Astrocyte (in vitro differentiated cells and primary cell): ENCODE measurements at regions not wholly inside any gene's neighbourhood (a gene's known extent, or its start where the extent isn't known, plus 50 kb on each side); places are given as distances from the start of the nearest gene placed in this dataset.

Experiments used
- DNase-seq: peaks from one replicate; pipeline ENCODE4 v3.0.0-alpha.2; 2010; ENCODE audit warnings: low read depth
- FAIRE-seq: peaks from 2 replicates; lab custom pipeline; 2011; peaks lifted over from hg19 to GRCh38; lab: Jason Lieb, UNC
- H2AFZ ChIP-seq: 2 replicates; pipeline ENCODE4 v1.6.0; 2012; ENCODE audit warnings: low read depth, low read length, inconsistent platforms
- H3K27ac ChIP-seq: 2 replicates; pipeline ENCODE4 v1.5.1; 2011; ENCODE audit warnings: low read depth, low read length, inconsistent platforms
- H3K27me3 ChIP-seq: 2 replicates; pipeline ENCODE4 v1.6.0; 2011; ENCODE audit warnings: low read length, inconsistent platforms; ENCODE audit not compliant: insufficient read depth
- H3K36me3 ChIP-seq: 2 replicates; pipeline ENCODE4 v1.5.1; 2011; ENCODE audit warnings: low read length, inconsistent platforms; ENCODE audit not compliant: insufficient read depth
- H3K4me1 ChIP-seq: 2 replicates; pipeline ENCODE4 v1.5.1; 2011; ENCODE audit warnings: low read length, inconsistent platforms; ENCODE audit not compliant: insufficient read depth
- H3K4me2 ChIP-seq: 2 replicates; pipeline ENCODE4 v1.6.0; 2012; ENCODE audit warnings: low read length, inconsistent platforms
- H3K4me3 ChIP-seq: 2 replicates; pipeline ENCODE4 v1.5.1; 2011; ENCODE audit warnings: low read depth, mild to moderate bottlenecking, low read length, inconsistent platforms; ENCODE audit not compliant: insufficient read depth
- H3K79me2 ChIP-seq: 2 replicates; pipeline ENCODE4 v1.6.0; 2012; ENCODE audit warnings: mild to moderate bottlenecking, low read length, inconsistent platforms; ENCODE audit not compliant: insufficient read depth
- H3K9ac ChIP-seq: 2 replicates; pipeline ENCODE4 v1.6.0; 2012; ENCODE audit warnings: mild to moderate bottlenecking, low read length, inconsistent platforms
- H3K9me3 ChIP-seq: 2 replicates; pipeline ENCODE4 v1.5.1; 2012; ENCODE audit warnings: low read depth, mild to moderate bottlenecking, low read length, inconsistent platforms; ENCODE audit not compliant: insufficient read depth
- H4K20me1 ChIP-seq: 2 replicates; pipeline ENCODE4 v1.6.0; 2012; ENCODE audit warnings: low read length, inconsistent platforms; ENCODE audit not compliant: insufficient read depth
- H3K27ac Mint-ChIP-seq: one replicate; pipeline ENCODE4 v1.8.0; 2021; ENCODE audit warnings: mild to moderate bottlenecking, mixed read lengths; ENCODE audit not compliant: unreplicated experiment
- H3K27me3 Mint-ChIP-seq: one replicate; pipeline ENCODE4 v1.8.0; 2021; ENCODE audit warnings: low read depth, mixed read lengths; ENCODE audit not compliant: unreplicated experiment
- H3K36me3 Mint-ChIP-seq: one replicate; pipeline ENCODE4 v1.8.0; 2021; ENCODE audit warnings: low read depth, mixed read lengths; ENCODE audit not compliant: unreplicated experiment
- H3K4me1 Mint-ChIP-seq: one replicate; pipeline ENCODE4 v1.8.0; 2021; ENCODE audit warnings: low read depth, mixed read lengths; ENCODE audit not compliant: unreplicated experiment
- H3K4me3 Mint-ChIP-seq: one replicate; pipeline ENCODE4 v1.8.0; 2021; ENCODE audit warnings: mild to moderate bottlenecking, moderate library complexity, mixed read lengths; ENCODE audit not compliant: unreplicated experiment
- H3K9me3 Mint-ChIP-seq: one replicate; pipeline ENCODE4 v1.8.0; 2021; ENCODE audit warnings: mild to moderate bottlenecking, mixed read lengths; ENCODE audit not compliant: unreplicated experiment
- EZH2 ChIP-seq: IDR thresholded peaks from 2 replicates; pipeline ENCODE4 v1.6.1; 2012; ENCODE audit warnings: mild to moderate bottlenecking, low read length, inconsistent platforms; ENCODE audit not compliant: insufficient read depth
- TF ChIP-seq, protein P1 (sequence below): IDR thresholded peaks from 2 replicates; pipeline ENCODE4 v1.5.1; 2011; ENCODE audit warnings: low read depth, mild to moderate bottlenecking, inconsistent platforms, low read length, moderate library complexity; ENCODE audit not compliant: insufficient read depth

DNA sequence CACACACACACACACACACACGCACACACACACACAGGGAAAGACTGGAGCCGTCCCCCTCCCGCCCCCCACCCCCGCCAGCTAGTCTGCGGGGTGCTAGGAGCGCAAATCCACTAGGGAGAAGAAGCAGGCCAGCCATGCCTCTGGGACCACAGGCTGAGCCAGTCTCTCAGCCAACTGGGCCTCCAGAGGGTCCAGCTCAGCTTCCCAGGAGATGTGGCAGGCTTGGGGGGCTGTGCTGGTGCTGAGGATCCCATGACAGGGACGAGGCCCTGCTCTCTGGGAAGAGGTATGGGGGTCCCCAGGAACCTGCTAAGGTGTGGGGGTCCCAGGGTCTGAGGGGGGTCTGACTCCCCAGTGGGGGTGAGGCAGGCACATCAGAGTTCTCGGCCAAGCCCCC lies 133.5 kb downstream of the NCOR2 start:
- Histone ChIP-seq H2AFZ (no peak overlapping the region), H3K4me2 (no peak overlapping the region), H3K4me1 (peaks cover 12% of the 10 kb centered on the region), H3K4me3 (no peak overlapping the region), H3K9ac (no peak overlapping the region), H3K27ac (no peak overlapping the region), H3K36me3 (peaks cover 3% of the 10 kb centered on the region), H4K20me1 (peaks cover 67% of the 10 kb centered on the region), H3K79me2 (peaks cover 13% of the 10 kb centered on the region), H3K9me3 (no peaks in the 10 kb centered on the region), H3K27me3 (no peaks in the 10 kb centered on the region)
- no peak overlapping the region for H3K27ac Mint-ChIP-seq
- no peaks in the 10 kb centered on the region for H3K27me3 Mint-ChIP-seq
- no peak overlapping the region for H3K4me3 Mint-ChIP-seq
- H3K9me3 Mint-ChIP-seq = no peaks in the 10 kb centered on the region
- peaks cover 7% of the 10 kb centered on the region for H3K36me3 Mint-ChIP-seq
- DNase-seq (no peak), FAIRE-seq (no peak)
- peaks cover 17% of the 10 kb centered on the region for H3K4me1 Mint-ChIP-seq
- TF ChIP-seq, protein P1, sequence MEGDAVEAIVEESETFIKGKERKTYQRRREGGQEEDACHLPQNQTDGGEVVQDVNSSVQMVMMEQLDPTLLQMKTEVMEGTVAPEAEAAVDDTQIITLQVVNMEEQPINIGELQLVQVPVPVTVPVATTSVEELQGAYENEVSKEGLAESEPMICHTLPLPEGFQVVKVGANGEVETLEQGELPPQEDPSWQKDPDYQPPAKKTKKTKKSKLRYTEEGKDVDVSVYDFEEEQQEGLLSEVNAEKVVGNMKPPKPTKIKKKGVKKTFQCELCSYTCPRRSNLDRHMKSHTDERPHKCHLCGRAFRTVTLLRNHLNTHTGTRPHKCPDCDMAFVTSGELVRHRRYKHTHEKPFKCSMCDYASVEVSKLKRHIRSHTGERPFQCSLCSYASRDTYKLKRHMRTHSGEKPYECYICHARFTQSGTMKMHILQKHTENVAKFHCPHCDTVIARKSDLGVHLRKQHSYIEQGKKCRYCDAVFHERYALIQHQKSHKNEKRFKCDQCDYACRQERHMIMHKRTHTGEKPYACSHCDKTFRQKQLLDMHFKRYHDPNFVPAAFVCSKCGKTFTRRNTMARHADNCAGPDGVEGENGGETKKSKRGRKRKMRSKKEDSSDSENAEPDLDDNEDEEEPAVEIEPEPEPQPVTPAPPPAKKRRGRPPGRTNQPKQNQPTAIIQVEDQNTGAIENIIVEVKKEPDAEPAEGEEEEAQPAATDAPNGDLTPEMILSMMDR = no peak

DNA sequence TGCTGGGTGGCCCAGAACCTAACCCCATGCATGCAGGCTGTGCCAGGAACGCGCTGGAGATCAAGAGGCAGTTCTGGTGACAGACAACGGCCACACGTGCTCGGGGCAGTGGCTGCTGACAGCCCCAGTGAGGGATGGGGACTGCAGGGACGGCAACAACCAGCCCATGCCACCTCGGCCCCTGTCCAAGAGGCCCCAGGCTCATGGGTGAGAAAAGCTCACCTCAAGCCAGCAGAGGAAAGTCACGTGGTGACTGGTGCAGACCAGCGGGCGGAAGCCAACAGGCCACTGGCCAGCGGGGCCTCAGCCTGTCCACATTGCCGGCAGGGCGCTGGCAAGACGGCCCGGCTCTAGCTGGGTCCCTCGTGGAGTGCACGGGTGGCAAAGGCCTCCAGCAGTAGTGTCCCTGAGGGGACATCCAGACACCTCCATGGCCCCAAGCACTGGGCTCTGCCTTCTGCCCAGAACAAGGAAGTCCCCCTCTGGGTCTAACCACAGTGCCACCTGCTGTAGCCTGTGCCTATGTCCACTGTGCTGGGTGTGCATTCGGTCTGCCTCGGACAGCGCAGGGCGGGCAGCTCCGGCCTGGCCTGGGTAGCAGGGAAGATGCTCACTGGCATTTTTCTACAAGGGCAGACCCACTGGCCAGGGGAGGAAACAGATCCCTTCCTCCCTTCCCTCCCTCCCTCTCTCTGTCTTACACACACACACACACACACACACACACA lies 134.1 kb downstream of the NCOR2 start:
- Histone ChIP-seq H3K27me3 (no peaks in the 10 kb centered on the region), H3K27ac (no peak overlapping the region), H3K9ac (no peak overlapping the region), H3K79me2 (peaks cover 13% of the 10 kb centered on the region), H3K36me3 (peaks cover 3% of the 10 kb centered on the region), H3K4me3 (no peak overlapping the region), H3K9me3 (no peaks in the 10 kb centered on the region), H4K20me1 (peaks cover 66% of the 10 kb centered on the region), H3K4me1 (peaks cover 18% of the 10 kb centered on the region), H2AFZ (no peak overlapping the region), H3K4me2 (no peak overlapping the region)
- H3K9me3 Mint-ChIP-seq = no peaks in the 10 kb centered on the region
- DNase-seq (no peak), FAIRE-seq (no peak)
- TF ChIP-seq, protein P1 = no peak
- TF ChIP-seq EZH2 = no peak
- H3K27ac Mint-ChIP-seq = no peak overlapping the region
- H3K27me3 Mint-ChIP-seq = no peaks in the 10 kb centered on the region
- no peak overlapping the region for H3K4me3 Mint-ChIP-seq
- peaks cover 7% of the 10 kb centered on the region for H3K36me3 Mint-ChIP-seq
- H3K4me1 Mint-ChIP-seq = peaks cover 22% of the 10 kb centered on the region

DNA sequence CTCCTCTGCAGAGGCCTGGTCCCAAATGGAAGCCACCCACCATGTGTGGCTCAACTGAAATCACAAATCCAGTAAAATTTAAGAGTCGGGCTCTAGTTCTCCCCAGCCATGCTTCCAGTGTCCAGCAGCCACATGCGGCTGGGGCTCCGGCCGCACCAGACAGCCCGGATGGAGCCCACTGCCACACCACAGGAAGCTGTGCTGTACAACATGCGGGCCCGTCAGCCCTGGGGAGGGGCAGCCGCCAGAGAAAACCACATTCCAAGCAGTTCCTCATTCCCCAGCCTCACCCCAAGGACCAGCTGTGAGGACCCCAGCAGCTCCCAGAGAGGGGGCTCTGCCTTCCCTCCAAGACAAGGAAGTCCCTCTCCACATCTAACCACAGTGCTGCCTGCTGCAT lies 135.0 kb downstream of the NCOR2 start:
- H3K27me3 ChIP-seq = no peaks in the 10 kb centered on the region
- peak overlapping the region; percentile 55 for H3K27ac Mint-ChIP-seq
- H4K20me1 ChIP-seq = peaks cover 73% of the 10 kb centered on the region
- TF ChIP-seq, protein P1 = no peak
- no peak for TF ChIP-seq EZH2
- H3K27ac ChIP-seq = no peak overlapping the region
- H3K4me1 ChIP-seq = peaks cover 27% of the 10 kb centered on the region
- peaks cover 31% of the 10 kb centered on the region for H3K4me1 Mint-ChIP-seq
- no peak overlapping the region for H3K4me2 ChIP-seq
- no peak for FAIRE-seq
- no peak for DNase-seq
- H3K27me3 Mint-ChIP-seq = no peaks in the 10 kb centered on the region
- H3K36me3 Mint-ChIP-seq = peaks cover 9% of the 10 kb centered on the region
- no peaks in the 10 kb centered on the region for H3K9me3 ChIP-seq
- no peak overlapping the region for H3K9ac ChIP-seq
- H3K4me3 Mint-ChIP-seq = no peak overlapping the region
- no peak overlapping the region for H2AFZ ChIP-seq
- peaks cover 13% of the 10 kb centered on the region for H3K79me2 ChIP-seq
- no peaks in the 10 kb centered on the region for H3K9me3 Mint-ChIP-seq
- H3K36me3 ChIP-seq = peaks cover 3% of the 10 kb centered on the region
- H3K4me3 ChIP-seq = no peak overlapping the region
